IPS-18a (cell line): ENCODE measurements at regions not wholly inside any gene's neighbourhood (a gene's known extent, or its start where the extent isn't known, plus 50 kb on each side); places are given as distances from the start of the nearest gene placed in this dataset.
"Not testable (repeated sequence)": the region's sequence is repeated elsewhere in the genome, so short reads cannot be mapped to it uniquely, and the experiment has no call there.

ENCODE experiments used
- H3K27ac ChIP-seq: one replicate; pipeline ENCODE4 v1.5.1; 2013; ENCODE audit warnings: low read length
- H3K27me3 ChIP-seq: one replicate; pipeline ENCODE4 v1.6.1; 2013; ENCODE audit warnings: mild to moderate bottlenecking, low read length; ENCODE audit not compliant: control insufficient read depth, insufficient read depth
- H3K36me3 ChIP-seq: one replicate; pipeline ENCODE4 v1.6.1; 2013; ENCODE audit warnings: low read depth, low read length; ENCODE audit not compliant: control insufficient read depth
- H3K4me1 ChIP-seq: one replicate; pipeline ENCODE4 v1.6.1; 2013; ENCODE audit warnings: low read depth, low read length; ENCODE audit not compliant: control insufficient read depth
- H3K4me3 ChIP-seq: one replicate; pipeline ENCODE4 v1.5.1; 2013; ENCODE audit warnings: low read length
- H3K9ac ChIP-seq: one replicate; pipeline ENCODE4 v1.6.1; 2013; ENCODE audit warnings: mild to moderate bottlenecking, low read length, moderate library complexity
- H3K9me3 ChIP-seq: one replicate; pipeline ENCODE4 v1.6.1; 2013; ENCODE audit warnings: low read depth, low read length; ENCODE audit not compliant: control insufficient read depth

DNA sequence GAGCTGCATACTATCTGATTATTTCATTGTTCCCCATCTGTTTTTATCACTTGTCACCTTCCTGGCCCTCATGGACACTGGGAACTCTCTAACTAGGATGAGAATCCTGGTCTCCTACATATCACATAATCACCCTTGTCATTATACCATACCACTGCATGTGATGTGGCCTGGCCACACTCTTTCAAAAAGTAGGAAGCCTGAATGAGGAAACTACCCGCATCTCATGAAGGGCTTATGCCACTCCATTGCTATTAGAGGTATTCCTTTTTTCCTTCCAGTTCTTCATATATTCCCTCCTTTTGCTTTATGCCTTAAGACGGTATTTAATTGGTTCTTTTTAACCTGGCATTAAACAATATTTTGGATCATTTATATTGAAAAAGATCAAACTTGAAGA, 1341.4 kb upstream of the NUDT12 start:
- Histone ChIP-seq H3K9ac (no peak overlapping the region), H3K4me1 (no peaks in the 10 kb centered on the region), H3K36me3 (no peaks in the 10 kb centered on the region), H3K27ac (no peak overlapping the region), H3K4me3 (no peak overlapping the region), H3K9me3 (no peaks in the 10 kb centered on the region), H3K27me3 (no peaks in the 10 kb centered on the region)

DNA sequence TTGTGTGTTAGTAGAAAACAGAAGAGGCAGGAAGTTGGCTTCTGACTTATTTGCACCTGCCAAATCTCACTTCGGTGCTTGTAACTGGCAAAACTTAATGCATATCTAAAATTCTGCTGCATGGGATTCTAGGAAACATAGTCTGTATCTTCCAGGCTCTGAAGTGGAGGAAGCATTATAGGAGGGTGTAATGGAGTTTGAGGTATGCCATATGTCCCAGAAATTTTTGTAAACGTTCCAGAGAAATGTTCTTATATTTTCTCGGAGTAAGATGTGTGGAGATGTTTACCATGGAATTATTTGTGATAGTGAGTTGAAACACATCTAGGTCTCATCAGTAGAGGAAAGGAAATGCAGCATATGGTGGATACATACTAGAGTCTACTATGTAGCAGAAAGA, 1329.0 kb upstream of the NUDT12 start:
- H3K9ac ChIP-seq = no peak overlapping the region
- no peaks in the 10 kb centered on the region for H3K4me1 ChIP-seq
- no peaks in the 10 kb centered on the region for H3K9me3 ChIP-seq
- H3K27me3 ChIP-seq = no peaks in the 10 kb centered on the region
- H3K27ac ChIP-seq = no peak overlapping the region
- H3K36me3 ChIP-seq = no peaks in the 10 kb centered on the region
- no peak overlapping the region for H3K4me3 ChIP-seq

- Histone ChIP-seq H3K27ac (no peak overlapping the region), H3K4me1 (no peaks in the 10 kb centered on the region), H3K27me3 (no peaks in the 10 kb centered on the region), H3K9ac (no peak overlapping the region), H3K36me3 (no peaks in the 10 kb centered on the region), H3K9me3 (no peaks in the 10 kb centered on the region), H3K4me3 (no peak overlapping the region)
These were observed 1328.2 kb upstream of the NUDT12 start for GRCh38 chr5:104890767-104891166.

DNA sequence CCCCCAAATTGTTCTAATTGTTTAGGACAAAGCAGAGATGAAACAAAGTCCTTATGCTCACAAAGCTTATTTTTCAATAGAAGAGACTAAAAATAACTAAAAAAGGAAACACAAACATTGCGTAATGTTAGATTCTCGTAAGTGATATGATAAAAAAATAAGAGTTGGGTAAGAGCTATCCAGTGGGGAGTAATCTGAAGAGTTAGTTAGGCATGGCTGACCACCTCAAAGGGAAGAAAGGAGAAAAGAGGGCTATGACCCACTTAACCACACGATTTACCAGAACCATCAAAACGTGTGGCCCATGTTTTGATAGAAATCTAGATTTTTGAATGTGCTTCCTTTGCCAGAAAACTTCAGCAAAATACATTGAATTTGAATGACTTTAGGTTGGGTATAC, 1296.8 kb upstream of the NUDT12 start:
- Histone ChIP-seq H3K36me3 (no peaks in the 10 kb centered on the region), H3K27me3 (no peaks in the 10 kb centered on the region), H3K27ac (no peak overlapping the region), H3K9me3 (no peaks in the 10 kb centered on the region), H3K4me3 (no peak overlapping the region), H3K9ac (no peak overlapping the region), H3K4me1 (no peaks in the 10 kb centered on the region)

DNA sequence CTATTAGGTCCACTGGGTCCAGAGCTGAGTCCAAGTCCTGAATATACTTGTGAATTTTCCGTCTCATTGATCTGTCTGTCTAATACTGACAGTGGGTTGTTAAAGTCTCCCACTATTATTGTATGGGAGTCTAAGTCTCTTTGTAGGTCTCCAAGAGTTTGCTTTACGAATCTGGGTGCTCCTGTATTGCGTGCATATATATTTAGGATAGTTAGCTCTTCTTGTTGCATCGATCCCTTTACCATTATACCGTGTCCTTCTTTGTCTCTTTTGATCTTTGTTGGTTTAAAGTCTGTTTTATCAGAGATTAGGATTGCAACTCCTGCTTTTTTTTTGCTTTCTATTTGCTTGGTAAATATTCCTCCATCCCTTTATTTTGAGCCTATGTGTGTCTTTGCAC, 1289.5 kb upstream of the NUDT12 start:
- not testable (repeated sequence) for H3K27ac ChIP-seq, H3K4me3 ChIP-seq, H3K9me3 ChIP-seq, H3K4me1 ChIP-seq, H3K27me3 ChIP-seq, H3K9ac ChIP-seq, H3K36me3 ChIP-seq

DNA sequence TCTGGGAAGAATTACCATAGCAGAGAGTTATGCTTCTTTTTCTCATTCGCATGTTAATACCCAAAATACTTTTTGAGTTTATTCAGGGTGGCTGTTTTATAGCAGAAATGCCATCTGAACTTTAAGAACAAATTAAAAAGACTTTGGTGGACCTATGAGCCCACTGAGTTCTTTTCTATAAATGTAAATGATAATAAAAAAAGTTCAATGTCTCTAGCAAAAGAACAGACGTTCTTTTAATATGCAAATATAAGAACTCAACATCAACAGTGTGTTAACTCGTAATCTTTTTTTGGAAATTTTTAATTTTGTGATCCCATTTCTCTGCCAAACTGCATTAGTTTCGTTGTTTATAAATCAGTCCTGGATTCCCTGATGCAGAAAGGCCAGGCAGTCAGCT, 1283.0 kb upstream of the NUDT12 start:
- H3K9ac ChIP-seq = no peak overlapping the region
- no peaks in the 10 kb centered on the region for H3K9me3 ChIP-seq
- H3K4me1 ChIP-seq = peaks cover 11% of the 10 kb centered on the region
- H3K27ac ChIP-seq = no peak overlapping the region
- H3K4me3 ChIP-seq = no peak overlapping the region
- H3K27me3 ChIP-seq = no peaks in the 10 kb centered on the region
- H3K36me3 ChIP-seq = no peaks in the 10 kb centered on the region

DNA sequence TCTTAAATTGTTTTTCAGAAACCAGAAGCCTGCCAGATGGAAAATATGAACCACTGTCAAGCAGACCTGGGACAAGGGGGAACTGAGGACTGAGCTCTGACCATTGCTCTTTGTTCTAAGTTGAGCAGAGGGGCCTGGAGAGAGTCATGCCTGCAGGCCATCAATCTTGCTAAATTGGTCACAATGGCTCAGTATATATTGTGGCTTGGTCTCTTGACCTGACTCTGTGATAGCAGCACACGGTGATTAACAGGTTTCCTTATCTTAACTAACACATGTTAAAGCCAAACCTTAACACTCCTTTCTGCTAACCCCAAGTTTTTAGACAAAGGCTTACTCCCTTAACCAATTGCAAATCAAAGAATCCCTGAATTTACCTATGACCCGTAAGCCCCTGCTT, 1281.2 kb upstream of the NUDT12 start:
- Histone ChIP-seq H3K4me1 (peaks cover 14% of the 10 kb centered on the region), H3K27me3 (no peaks in the 10 kb centered on the region), H3K9me3 (no peaks in the 10 kb centered on the region), H3K4me3 (no peak overlapping the region), H3K36me3 (no peaks in the 10 kb centered on the region), H3K9ac (no peak overlapping the region), H3K27ac (no peak overlapping the region)

GRCh38 chr5:104840284-104840683, 1277.7 kb upstream of the NUDT12 start:
- Histone ChIP-seq H3K9ac (no peak overlapping the region), H3K4me1 (peaks cover 9% of the 10 kb centered on the region), H3K36me3 (no peaks in the 10 kb centered on the region), H3K27me3 (no peaks in the 10 kb centered on the region), H3K4me3 (no peak overlapping the region), H3K9me3 (no peaks in the 10 kb centered on the region), H3K27ac (no peak overlapping the region)

DNA sequence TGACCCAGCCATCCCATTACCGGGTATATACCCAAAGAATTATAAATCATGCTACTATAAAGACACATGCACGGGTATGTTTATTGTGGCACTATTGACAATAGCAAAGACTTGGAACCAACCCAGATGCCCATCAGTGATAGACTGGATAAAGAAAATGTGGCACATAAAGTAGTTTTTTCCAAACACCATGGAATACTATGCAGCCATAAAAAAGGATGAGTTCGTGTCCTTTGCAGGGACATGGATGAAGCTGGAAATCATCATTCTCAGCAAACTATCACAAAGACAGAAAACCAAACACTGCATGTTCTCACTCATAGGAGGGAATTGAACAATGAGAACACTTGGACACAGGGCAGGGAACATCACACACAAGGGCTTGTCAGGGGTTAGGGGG, 1268.9 kb upstream of the NUDT12 start:
- H3K4me1 ChIP-seq, H3K27ac ChIP-seq, H3K27me3 ChIP-seq, H3K9ac ChIP-seq, H3K9me3 ChIP-seq, H3K4me3 ChIP-seq, H3K36me3 ChIP-seq: not testable (repeated sequence)

DNA sequence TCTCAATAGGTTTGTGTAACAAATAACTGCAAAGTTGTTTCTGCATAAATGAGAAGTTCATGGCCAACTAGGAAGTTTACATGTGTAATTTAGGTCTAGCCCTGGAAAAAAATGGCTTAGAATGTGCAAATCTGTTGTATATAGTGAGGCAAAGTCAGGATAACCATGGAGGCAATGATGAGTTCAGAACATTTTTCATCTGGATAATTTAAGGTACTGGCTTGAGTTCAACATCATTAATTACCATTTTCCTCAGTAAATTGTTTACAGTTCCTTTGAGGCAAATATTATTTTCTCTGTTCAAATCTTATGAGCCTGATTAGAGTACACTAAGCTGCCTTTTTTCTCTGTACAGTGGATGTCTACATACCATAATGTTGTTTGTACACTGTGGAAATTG, 1259.0 kb upstream of the NUDT12 start:
- Histone ChIP-seq H3K4me3 (no peak overlapping the region), H3K27me3 (no peaks in the 10 kb centered on the region), H3K4me1 (no peaks in the 10 kb centered on the region), H3K9ac (no peak overlapping the region), H3K9me3 (no peaks in the 10 kb centered on the region), H3K27ac (no peak overlapping the region), H3K36me3 (no peaks in the 10 kb centered on the region)

DNA sequence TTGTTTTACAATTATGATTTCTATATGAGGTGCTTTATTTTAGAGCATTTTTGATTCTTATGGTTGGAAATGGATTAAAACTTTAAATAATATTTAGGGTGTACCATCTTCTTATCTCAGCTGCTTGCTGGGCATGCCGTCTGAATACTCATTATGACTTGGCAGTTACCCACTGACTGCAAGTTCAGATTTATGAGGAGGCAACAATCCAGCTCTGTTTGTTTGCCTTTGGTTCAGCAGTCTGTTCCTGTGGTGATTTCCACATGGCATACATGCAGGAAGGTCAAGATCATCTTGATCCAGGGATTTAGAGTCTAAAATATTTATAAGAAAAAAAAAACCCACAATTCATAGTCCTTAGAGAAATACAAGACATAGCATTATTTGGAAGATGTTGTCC, 1254.5 kb upstream of the NUDT12 start:
- H3K9ac ChIP-seq = no peak overlapping the region
- H3K36me3 ChIP-seq = no peaks in the 10 kb centered on the region
- no peaks in the 10 kb centered on the region for H3K27me3 ChIP-seq
- H3K4me1 ChIP-seq = no peaks in the 10 kb centered on the region
- no peak overlapping the region for H3K27ac ChIP-seq
- no peak overlapping the region for H3K4me3 ChIP-seq
- H3K9me3 ChIP-seq = no peaks in the 10 kb centered on the region

GRCh38 chr5:104815212-104815611, 1252.6 kb upstream of the NUDT12 start:
- Histone ChIP-seq H3K36me3 (no peaks in the 10 kb centered on the region), H3K4me3 (no peak overlapping the region), H3K9ac (no peak overlapping the region)

More at GRCh38 chr5:104815212-104815611, 1252.6 kb upstream of the NUDT12 start:
- H3K4me1 ChIP-seq = no peaks in the 10 kb centered on the region
- no peak overlapping the region for H3K27ac ChIP-seq
- no peaks in the 10 kb centered on the region for H3K27me3 ChIP-seq
- no peaks in the 10 kb centered on the region for H3K9me3 ChIP-seq
